Type B pancreatic cell (in vitro differentiated cells): ENCODE measurements at regions not wholly inside any gene's neighbourhood (a gene's known extent, or its start where the extent isn't known, plus 50 kb on each side); places are given as distances from the start of the nearest gene placed in this dataset.

Experiments
- DNase-seq: peaks from one replicate; pipeline ENCODE4 v3.0.0; 2021; ENCODE audit warnings: mixed read lengths; ENCODE audit not compliant: unreplicated experiment; ENCODE audit errors: extremely low spot score
- H3K27ac Mint-ChIP-seq: 2 replicates; pipeline ENCODE4 v1.8.0; 2021; ENCODE audit warnings: mild to moderate bottlenecking, mixed read lengths
- H3K27me3 Mint-ChIP-seq: 2 replicates; pipeline ENCODE4 v1.8.0; 2021; ENCODE audit warnings: mixed read lengths
- H3K36me3 Mint-ChIP-seq: 2 replicates; pipeline ENCODE4 v1.8.0; 2021; ENCODE audit warnings: mixed read lengths
- H3K4me1 Mint-ChIP-seq: one replicate; pipeline ENCODE4 v1.8.0; 2021; ENCODE audit warnings: mixed read lengths; ENCODE audit not compliant: unreplicated experiment
- H3K4me3 Mint-ChIP-seq: 2 replicates; pipeline ENCODE4 v1.8.0; 2021; ENCODE audit warnings: mild to moderate bottlenecking, mixed read lengths
- H3K9me3 Mint-ChIP-seq: 2 replicates; pipeline ENCODE4 v1.8.0; 2021; ENCODE audit warnings: mixed read lengths
- CTCF ChIP-seq: fragments of 200-600 bp; sonication (generic); conservative IDR thresholded peaks from 2 replicates; pipeline ENCODE4 v1.5.0; 2021; ENCODE audit warnings: antibody characterized with exemption, mild to moderate bottlenecking

GRCh38 chr3:31013843-31014242, 119.4 kb upstream of the GADL1 start:
- Mint-ChIP-seq H3K9me3 (peaks cover 4% of the 10 kb centered on the region), H3K4me1 (peaks cover 27% of the 10 kb centered on the region), H3K27me3 (no peaks in the 10 kb centered on the region), H3K36me3 (peaks cover 3% of the 10 kb centered on the region), H3K4me3 (no peak overlapping the region), H3K27ac (no peak overlapping the region)
- DNase-seq: no peak
- no peak for TF ChIP-seq CTCF

GRCh38 chr3:31014317-31015040, 120.0 kb upstream of the GADL1 start:
- H3K27me3 Mint-ChIP-seq: no peaks in the 10 kb centered on the region

GRCh38 chr3:31016196-31016595, 121.7 kb upstream of the GADL1 start:
- no peaks in the 10 kb centered on the region for H3K27me3 Mint-ChIP-seq
- no peak overlapping the region for H3K4me3 Mint-ChIP-seq
- no peak for TF ChIP-seq CTCF
- H3K36me3 Mint-ChIP-seq: peaks cover 3% of the 10 kb centered on the region
- no peak overlapping the region for H3K27ac Mint-ChIP-seq
- DNase-seq: no peak
- H3K9me3 Mint-ChIP-seq: peaks cover 4% of the 10 kb centered on the region
- peaks cover 14% of the 10 kb centered on the region for H3K4me1 Mint-ChIP-seq

More at GRCh38 chr3:31014317-31015040, 120.0 kb upstream of the GADL1 start:
- Mint-ChIP-seq H3K27ac (no peak overlapping the region), H3K36me3 (peaks cover 3% of the 10 kb centered on the region), H3K4me1 (peaks cover 24% of the 10 kb centered on the region), H3K9me3 (peaks cover 4% of the 10 kb centered on the region), H3K4me3 (no peak overlapping the region)
- no peak for DNase-seq
- no peak for TF ChIP-seq CTCF

GRCh38 chr3:31022716-31023115, 128.3 kb upstream of the GADL1 start:
- Mint-ChIP-seq H3K27ac (no peak overlapping the region), H3K9me3 (no peaks in the 10 kb centered on the region), H3K27me3 (no peaks in the 10 kb centered on the region), H3K4me1 (peaks cover 4% of the 10 kb centered on the region), H3K4me3 (no peak overlapping the region), H3K36me3 (no peaks in the 10 kb centered on the region)
- TF ChIP-seq CTCF: no peak
- no peak for DNase-seq

- Mint-ChIP-seq H3K4me1 (peaks cover 5% of the 10 kb centered on the region), H3K27ac (no peak overlapping the region), H3K27me3 (no peaks in the 10 kb centered on the region), H3K9me3 (peaks cover 6% of the 10 kb centered on the region), H3K36me3 (no peaks in the 10 kb centered on the region), H3K4me3 (no peak overlapping the region)
- DNase-seq: no peak
- TF ChIP-seq CTCF: no peak
Observed at GRCh38 chr3:31025541-31025940, 131.1 kb upstream of the GADL1 start.
